Effector memory CD4-positive, alpha-beta T cell (primary cell): ENCODE measurements at regions not wholly inside any gene's neighbourhood (a gene's known extent, or its start where the extent isn't known, plus 50 kb on each side); places are given as distances from the start of the nearest gene placed in this dataset.
"Not testable (repeated sequence)": the region's sequence is repeated elsewhere in the genome, so short reads cannot be mapped to it uniquely, and the experiment has no call there.

Experiments used
- DNase-seq, 3 donors: peaks; one replicate each; pipeline ENCODE4 v3.0.0-alpha.2; 2020
- H3K27ac ChIP-seq: 2 replicates; pipeline ENCODE4 v1.7.0; 2013; ENCODE audit warnings: mild to moderate bottlenecking, low read length, moderate library complexity; ENCODE audit not compliant: insufficient read depth, poor library complexity, severe bottlenecking
- H3K27me3 ChIP-seq: replicated peaks from 2 replicates; pipeline ENCODE4 v1.7.0; 2013; ENCODE audit warnings: mild to moderate bottlenecking, low read length; ENCODE audit not compliant: insufficient read depth, control insufficient read depth, poor library complexity, severe bottlenecking
- H3K36me3 ChIP-seq: 2 replicates; pipeline ENCODE4 v1.7.0; 2013; ENCODE audit warnings: mild to moderate bottlenecking, low read length, moderate library complexity; ENCODE audit not compliant: control insufficient read depth, insufficient read depth
- H3K4me1 ChIP-seq: 2 replicates; pipeline ENCODE4 v1.7.0; 2013; ENCODE audit warnings: low read length, mild to moderate bottlenecking; ENCODE audit not compliant: control insufficient read depth, insufficient read depth, poor library complexity, severe bottlenecking
- H3K4me3 ChIP-seq: 2 replicates; pipeline ENCODE4 v1.7.0; 2013; ENCODE audit warnings: low read length, low read depth, mild to moderate bottlenecking; ENCODE audit not compliant: insufficient read depth, poor library complexity, severe bottlenecking
- H3K9me3 ChIP-seq: 2 replicates; pipeline ENCODE4 v1.7.0; 2013; ENCODE audit warnings: mild to moderate bottlenecking, low read length, moderate library complexity; ENCODE audit not compliant: control insufficient read depth

DNA sequence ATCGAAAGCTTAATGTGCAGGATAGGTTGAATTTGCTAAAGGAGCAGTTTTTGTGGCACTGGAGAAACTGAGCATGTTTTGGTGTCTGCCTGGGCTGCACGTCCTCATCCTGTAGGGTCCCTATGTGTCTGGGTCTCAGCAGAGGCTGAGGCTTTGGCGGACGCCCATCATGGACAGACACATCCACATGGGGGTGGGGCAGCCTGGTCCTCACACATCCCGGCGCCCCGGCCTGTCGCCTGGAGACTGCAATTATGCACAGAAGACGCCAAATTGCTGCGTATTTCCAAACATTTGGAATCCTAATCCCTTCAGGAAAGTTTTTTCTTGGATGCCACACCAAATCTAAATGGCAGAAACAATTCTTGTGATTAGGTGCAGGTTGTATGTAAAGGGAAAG, 128.2 kb upstream of the TWIST2 start:
- no peaks in the 10 kb centered on the region for H3K4me1 ChIP-seq
- no peaks in the 10 kb centered on the region for H3K36me3 ChIP-seq
- no peak overlapping the region for H3K27ac ChIP-seq
- DNase-seq: no peak
- H3K27me3 ChIP-seq: no peaks in the 10 kb centered on the region
- no peak overlapping the region for H3K4me3 ChIP-seq
- no peaks in the 10 kb centered on the region for H3K9me3 ChIP-seq

DNA sequence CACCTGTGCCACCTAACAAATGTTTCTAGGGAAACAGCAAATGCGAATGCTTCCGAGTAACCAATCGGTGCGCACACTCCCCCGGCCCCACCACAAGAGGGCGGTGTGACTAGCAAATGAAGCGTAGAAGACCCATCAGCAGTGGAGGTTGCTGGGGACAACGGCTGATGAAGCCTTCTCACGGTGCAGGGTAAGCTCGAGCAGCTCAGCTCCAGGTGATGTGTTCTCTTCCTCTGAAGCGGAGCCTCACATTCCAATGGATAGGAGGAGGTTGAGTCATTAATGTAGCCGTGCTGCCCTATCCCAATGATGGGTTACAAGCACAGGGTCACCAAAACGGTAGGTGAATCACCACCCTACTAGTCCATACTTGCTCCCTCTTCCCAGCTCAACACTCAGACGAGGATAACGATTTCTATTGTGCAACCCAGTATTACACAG, 127.6 kb upstream of the TWIST2 start:
- Histone ChIP-seq H3K4me1 (no peaks in the 10 kb centered on the region), H3K36me3 (no peaks in the 10 kb centered on the region), H3K4me3 (no peak overlapping the region), H3K9me3 (no peaks in the 10 kb centered on the region), H3K27me3 (no peaks in the 10 kb centered on the region), H3K27ac (no peak overlapping the region)
- no peak for DNase-seq

DNA sequence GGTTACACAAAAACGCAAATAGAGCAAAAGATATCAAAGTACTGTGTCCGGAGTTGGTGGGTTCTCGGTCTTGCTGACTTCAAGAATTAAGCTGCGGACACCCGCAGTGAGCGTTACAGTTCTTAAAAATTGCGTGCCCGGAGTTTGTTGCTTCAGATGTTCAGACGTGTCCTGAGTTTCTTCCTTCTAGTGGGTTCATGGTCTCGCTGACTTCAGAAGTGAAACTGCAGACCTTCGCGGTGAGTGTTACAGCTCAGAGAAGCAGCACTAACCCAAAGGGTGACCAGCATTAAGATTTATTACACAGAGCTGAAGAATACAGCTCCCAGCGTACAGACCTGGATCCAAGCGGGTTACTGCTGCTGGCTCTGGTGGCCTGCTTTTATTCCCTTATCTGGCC, 125.7 kb upstream of the TWIST2 start:
- H3K9me3 ChIP-seq: no peaks in the 10 kb centered on the region
- no peaks in the 10 kb centered on the region for H3K27me3 ChIP-seq
- no peak for DNase-seq
- no peak overlapping the region for H3K4me3 ChIP-seq
- H3K36me3 ChIP-seq: no peaks in the 10 kb centered on the region
- H3K4me1 ChIP-seq: no peaks in the 10 kb centered on the region
- H3K27ac ChIP-seq: no peak overlapping the region

DNA sequence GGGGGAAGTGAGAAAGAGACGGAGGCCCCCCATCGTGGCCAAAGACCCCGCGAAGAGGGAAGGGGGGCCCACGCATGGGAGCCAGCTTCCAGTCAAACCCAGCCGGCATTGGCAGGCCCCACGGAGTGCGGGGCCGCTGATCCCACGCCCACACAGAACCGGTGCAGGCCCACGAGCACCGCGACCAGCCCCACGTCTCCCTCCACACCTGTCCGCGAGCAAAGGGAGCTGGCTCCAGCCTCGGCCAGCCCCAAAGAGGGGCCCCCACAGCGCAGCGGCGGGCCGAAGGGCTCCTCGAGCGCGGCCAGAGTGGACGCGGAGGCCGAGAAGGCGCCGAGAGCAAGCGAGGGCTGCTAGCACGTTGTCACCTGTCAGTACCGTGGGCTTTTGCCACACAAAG, 125.0 kb upstream of the TWIST2 start:
- Histone ChIP-seq H3K27ac (no peak overlapping the region), H3K27me3 (no peaks in the 10 kb centered on the region), H3K4me1 (no peaks in the 10 kb centered on the region), H3K9me3 (no peaks in the 10 kb centered on the region), H3K4me3 (no peak overlapping the region), H3K36me3 (no peaks in the 10 kb centered on the region)
- no peak for DNase-seq

DNA sequence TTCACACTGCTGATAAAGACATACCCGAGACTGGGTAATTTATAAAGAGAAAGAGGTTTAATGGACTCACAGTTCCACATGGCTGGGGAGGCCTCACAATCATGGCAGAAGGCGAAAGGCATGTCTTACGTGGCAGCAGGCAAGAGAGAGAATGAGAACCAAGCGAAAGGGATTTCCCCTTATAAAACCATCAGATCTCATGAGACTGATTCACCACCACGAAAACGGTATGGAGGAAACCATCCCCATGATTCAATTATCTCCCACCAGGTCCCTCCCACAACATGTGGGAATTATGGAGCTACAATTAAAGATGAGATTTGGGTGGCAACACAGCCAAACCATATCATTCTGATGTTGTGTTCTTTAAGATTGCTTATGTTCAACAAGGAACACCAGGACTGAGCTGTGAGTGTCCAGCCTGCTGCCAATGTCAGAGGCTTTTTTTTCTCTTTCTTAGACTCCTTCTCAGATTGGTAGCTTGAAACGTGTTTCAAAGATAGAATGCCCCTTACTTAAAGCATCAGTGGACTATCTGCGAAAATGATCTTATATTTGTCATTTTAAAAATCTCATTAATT, 124.1 kb upstream of the TWIST2 start:
- H3K27ac ChIP-seq, H3K9me3 ChIP-seq, DNase-seq, H3K4me1 ChIP-seq, H3K27me3 ChIP-seq, H3K4me3 ChIP-seq, H3K36me3 ChIP-seq: not testable (repeated sequence)

DNA sequence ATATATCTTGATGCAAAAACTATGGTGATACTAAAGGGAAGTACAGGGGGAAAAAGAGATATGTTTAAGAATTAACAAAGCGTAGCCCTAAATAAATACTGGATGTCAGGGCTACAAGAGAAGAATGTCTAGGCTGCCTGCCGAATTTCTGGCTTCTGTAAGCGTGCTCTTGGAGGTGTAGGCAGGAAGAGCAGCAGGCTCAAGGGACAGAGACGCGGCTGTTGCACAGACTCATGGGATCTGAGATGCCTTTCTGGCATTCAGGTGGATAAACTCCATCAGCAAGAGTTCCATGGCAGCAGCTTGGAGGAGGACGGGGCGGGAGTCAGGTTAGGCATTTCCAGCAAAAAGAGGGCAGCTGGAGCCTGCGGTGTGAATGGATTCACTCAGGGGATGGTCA, 123.2 kb upstream of the TWIST2 start:
- DNase-seq: no peak
- H3K4me1 ChIP-seq: no peaks in the 10 kb centered on the region

DNA sequence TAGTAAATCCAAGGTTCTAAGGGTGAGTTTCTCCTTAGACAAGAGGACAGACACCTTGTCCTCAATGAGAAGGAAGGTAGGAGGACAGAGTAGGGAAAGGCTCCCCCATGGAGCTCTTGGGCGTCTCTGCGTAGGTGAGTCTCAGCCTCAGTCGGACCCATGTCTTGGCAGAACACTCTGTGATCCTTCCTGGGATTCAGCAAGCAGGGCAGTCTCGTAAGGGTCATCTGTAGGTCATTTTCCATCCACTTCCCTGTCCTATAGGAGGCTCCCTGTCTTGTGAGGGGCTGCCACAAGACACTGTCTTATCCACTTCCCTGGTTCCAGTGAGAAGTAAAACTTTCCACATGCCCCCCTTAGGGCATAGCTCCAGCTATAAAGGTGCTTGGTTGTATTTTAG, 122.6 kb upstream of the TWIST2 start:
- no peak overlapping the region for H3K27ac ChIP-seq

More for the DNA sequence above, 123.2 kb upstream of the TWIST2 start:
- Histone ChIP-seq H3K36me3 (no peaks in the 10 kb centered on the region), H3K27me3 (no peaks in the 10 kb centered on the region), H3K9me3 (no peaks in the 10 kb centered on the region), H3K4me3 (no peak overlapping the region), H3K27ac (no peak overlapping the region)

DNA sequence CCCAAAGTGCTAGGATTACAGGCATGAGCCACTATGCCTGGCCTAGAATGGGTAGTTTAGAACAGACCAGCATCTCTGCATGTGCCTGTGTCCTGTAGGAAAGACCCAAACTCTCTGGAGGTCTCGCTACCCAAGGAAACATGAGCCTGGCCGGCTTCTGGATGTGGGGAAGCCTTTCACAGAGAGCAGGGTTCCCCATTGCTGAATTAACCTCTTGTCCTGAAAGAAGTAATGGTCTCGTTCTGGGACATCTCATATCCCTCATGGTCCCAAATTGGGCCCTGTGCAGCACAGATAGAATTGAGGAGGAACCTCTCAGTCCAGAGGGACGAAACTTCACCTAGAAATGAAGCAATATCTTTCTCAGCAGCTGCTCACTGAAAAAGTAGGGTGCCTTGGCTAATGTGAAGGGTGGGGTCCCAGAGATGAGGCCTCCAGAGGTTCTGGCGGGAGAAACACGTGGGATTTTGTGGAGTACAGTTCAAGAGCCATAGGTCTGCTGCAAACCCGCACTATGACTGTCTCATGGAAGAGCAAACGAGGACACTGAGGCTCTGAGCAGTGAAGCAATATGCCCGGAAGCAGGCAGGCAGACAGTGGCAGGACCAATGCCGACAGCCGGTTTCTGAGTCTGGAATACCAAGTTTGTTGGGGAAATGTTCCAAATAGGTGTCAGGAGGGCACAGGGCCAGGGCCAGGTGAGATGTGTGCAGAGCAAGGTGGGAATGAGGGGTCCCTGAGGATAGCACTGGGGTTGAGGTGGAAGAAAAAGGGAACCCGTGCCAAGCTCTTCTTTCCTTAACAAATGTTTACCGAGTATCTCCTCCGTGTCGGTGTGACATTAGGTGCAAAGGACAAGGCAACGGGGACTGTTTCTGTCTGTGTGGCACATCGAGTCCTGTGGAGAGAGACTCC, 121.0 kb upstream of the TWIST2 start:
- Histone ChIP-seq H3K36me3 (no peaks in the 10 kb centered on the region), H3K9me3 (no peaks in the 10 kb centered on the region), H3K27me3 (no peaks in the 10 kb centered on the region), H3K4me3 (no peak overlapping the region), H3K27ac (no peak overlapping the region), H3K4me1 (no peaks in the 10 kb centered on the region)
- no peak for DNase-seq

More for the DNA sequence above, 122.6 kb upstream of the TWIST2 start:
- Histone ChIP-seq H3K36me3 (no peaks in the 10 kb centered on the region), H3K4me1 (no peaks in the 10 kb centered on the region), H3K9me3 (no peaks in the 10 kb centered on the region), H3K27me3 (no peaks in the 10 kb centered on the region), H3K4me3 (no peak overlapping the region)
- no peak for DNase-seq

DNA sequence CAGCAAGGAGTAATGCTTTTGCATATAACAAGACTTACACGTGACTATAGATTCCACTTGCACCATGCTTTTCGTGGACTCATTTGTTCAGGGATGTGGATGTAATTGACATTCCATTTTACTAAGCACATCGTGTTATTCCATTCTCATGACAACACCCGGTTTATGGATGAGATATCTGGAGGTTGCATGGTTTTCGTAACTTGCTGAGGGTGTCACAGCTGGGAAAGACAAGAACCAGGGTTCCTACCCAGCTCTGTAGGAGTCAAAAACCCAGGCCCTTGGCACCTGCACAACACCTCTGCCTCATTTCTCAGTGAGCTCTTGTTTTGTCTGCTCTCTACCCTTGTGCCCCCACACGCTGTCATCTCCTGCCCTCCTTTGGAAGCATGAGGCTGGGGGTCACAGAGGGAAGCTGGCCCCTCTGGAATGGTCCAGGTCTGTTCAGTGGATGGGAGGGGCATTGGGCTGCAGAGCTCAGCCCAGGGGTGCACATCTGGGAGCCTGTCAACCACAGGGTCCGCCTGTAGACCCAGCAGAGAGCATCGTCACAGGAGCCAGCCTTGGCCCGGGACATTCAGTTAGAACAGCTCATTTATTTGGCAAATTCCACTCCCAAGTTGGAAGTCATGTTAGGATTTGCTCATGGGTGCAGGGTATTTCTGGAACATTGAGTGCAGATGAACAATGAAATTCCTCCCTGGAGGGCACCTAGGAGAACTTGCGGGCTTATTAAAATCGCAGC, 120.1 kb upstream of the TWIST2 start:
- no peaks in the 10 kb centered on the region for H3K9me3 ChIP-seq
- H3K4me1 ChIP-seq: no peaks in the 10 kb centered on the region
- no peak overlapping the region for H3K4me3 ChIP-seq
- DNase-seq: no peak
- no peaks in the 10 kb centered on the region for H3K27me3 ChIP-seq
- H3K36me3 ChIP-seq: no peaks in the 10 kb centered on the region
- H3K27ac ChIP-seq: no peak overlapping the region
